ENCODE measurements at regions not wholly inside any gene's neighbourhood (a gene's known extent, or its start where the extent isn't known, plus 50 kb on each side); places are given as distances from the start of the nearest gene placed in this dataset.

DNA sequence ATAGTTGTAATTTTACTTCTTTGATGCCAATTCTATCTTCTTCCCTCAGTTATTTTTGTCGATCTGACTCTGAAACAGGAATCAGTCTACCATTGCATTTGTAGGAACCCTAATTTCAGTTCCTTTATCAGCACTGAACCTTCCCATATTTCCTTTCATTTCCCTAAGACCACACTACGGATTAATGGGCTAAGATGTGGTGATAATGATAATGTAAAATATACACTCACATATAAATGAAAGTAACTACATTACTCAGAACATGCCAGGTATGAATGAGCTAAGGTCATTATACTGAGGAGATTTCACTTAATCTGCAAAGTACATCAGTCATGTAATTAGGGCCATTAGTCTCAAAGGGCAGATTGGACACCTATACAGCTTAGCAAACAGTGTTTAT, 60.2 kb upstream of the RFC3 start:
- no peak for DNase-seq
- no peak overlapping the region for H3K27ac ChIP-seq (ENCODE audit: low read depth in 1 of 3, low read length in 2 of 3)
- no peaks in the 10 kb centered on the region for H3K4me1 ChIP-seq (ENCODE audit: control insufficient read depth in 3 of 3, insufficient read depth in 2 of 3, low read depth in 1 of 3, low read length in 2 of 3)
- H3K36me3 ChIP-seq (ENCODE audit: control insufficient read depth in 3 of 3, insufficient read depth in 2 of 3, low read depth in 1 of 3, low read length in 3 of 3), result no peaks in the 10 kb centered on the region
- no peaks in the 10 kb centered on the region for H3K27me3 ChIP-seq (ENCODE audit: control insufficient read depth in 3 of 3, insufficient read depth in 3 of 3, low read length in 3 of 3)
- H3K9me3 ChIP-seq (ENCODE audit: control insufficient read depth in 2 of 2, insufficient read depth in 1 of 2, low read depth in 1 of 2, low read length in 1 of 2), result no peaks in the 10 kb centered on the region
- H3K4me3 ChIP-seq (ENCODE audit: low read depth in 1 of 3, low read length in 3 of 3), result no peak overlapping the region
- FAIRE-seq, result no peak
- WGBS, 3 donors, result 47 to 61% (median 57%) methylated on average over 2 of the region's 2 CpGs

DNA sequence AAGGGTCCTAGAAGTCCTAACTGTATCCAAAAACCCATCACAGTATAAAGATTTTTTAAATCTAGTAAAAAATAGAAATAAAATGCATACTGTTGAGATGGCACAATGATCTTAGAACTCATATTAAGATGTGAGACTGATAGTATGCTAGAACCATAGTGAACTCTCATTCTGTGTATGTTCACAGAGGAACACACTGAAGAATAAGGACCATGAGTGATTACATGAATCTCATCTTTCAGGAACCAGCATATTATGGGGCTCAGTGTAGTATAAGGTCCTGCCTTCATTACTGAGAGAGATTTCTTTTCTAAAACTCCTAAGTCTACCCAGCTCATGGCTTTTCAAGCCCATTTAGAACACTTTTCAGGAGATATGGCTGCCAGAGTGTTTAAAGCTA, 59.8 kb upstream of the RFC3 start:
- Histone ChIP-seq H3K27ac (ENCODE audit: low read depth in 1 of 3, low read length in 2 of 3) (no peak overlapping the region), H3K4me1 (ENCODE audit: control insufficient read depth in 3 of 3, insufficient read depth in 2 of 3, low read depth in 1 of 3, low read length in 2 of 3) (no peaks in the 10 kb centered on the region), H3K36me3 (ENCODE audit: control insufficient read depth in 3 of 3, insufficient read depth in 2 of 3, low read depth in 1 of 3, low read length in 3 of 3) (no peaks in the 10 kb centered on the region), H3K27me3 (ENCODE audit: control insufficient read depth in 3 of 3, insufficient read depth in 3 of 3, low read length in 3 of 3) (no peaks in the 10 kb centered on the region), H3K9me3 (ENCODE audit: control insufficient read depth in 2 of 2, insufficient read depth in 1 of 2, low read depth in 1 of 2, low read length in 1 of 2) (no peaks in the 10 kb centered on the region), H3K4me3 (ENCODE audit: low read depth in 1 of 3, low read length in 3 of 3) (no peak overlapping the region)
- DNase-seq (no peak), FAIRE-seq (no peak)

DNA sequence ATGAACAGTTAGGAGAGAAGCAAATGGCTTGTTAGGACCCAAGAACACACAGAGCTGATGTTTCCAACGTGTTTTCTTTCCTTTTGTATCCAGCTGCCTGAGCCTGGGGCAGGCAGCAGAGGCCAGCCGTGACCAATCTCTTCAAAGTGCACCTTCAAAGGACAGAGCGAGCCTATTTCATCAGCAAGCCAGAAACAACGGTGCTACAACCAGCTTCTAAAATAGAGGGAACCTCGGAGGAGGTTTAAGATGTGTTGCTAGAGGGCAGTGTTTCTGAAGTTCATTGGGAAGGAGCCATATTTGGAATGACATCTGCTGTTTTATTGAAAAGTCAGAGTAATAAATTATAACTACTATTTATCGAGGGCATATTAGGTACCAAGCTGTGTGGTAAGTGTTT, 56.2 kb upstream of the RFC3 start:
- FAIRE-seq (no peak), DNase-seq (no peak)
- Histone ChIP-seq H3K27me3 (ENCODE audit: control insufficient read depth in 3 of 3, insufficient read depth in 3 of 3, low read length in 3 of 3) (no peaks in the 10 kb centered on the region), H3K9me3 (ENCODE audit: control insufficient read depth in 2 of 2, insufficient read depth in 1 of 2, low read depth in 1 of 2, low read length in 1 of 2) (no peaks in the 10 kb centered on the region), H3K4me3 (ENCODE audit: low read depth in 1 of 3, low read length in 3 of 3) (no peak overlapping the region), H3K27ac (ENCODE audit: low read depth in 1 of 3, low read length in 2 of 3) (no peak overlapping the region), H3K4me1 (ENCODE audit: control insufficient read depth in 3 of 3, insufficient read depth in 2 of 3, low read depth in 1 of 3, low read length in 2 of 3) (no peaks in the 10 kb centered on the region), H3K36me3 (ENCODE audit: control insufficient read depth in 3 of 3, insufficient read depth in 2 of 3, low read depth in 1 of 3, low read length in 3 of 3) (no peaks in the 10 kb centered on the region)
- WGBS, 3 donors, result 57 to 71% (median 66%) methylated on average over 6 of the region's 6 CpGs

DNA sequence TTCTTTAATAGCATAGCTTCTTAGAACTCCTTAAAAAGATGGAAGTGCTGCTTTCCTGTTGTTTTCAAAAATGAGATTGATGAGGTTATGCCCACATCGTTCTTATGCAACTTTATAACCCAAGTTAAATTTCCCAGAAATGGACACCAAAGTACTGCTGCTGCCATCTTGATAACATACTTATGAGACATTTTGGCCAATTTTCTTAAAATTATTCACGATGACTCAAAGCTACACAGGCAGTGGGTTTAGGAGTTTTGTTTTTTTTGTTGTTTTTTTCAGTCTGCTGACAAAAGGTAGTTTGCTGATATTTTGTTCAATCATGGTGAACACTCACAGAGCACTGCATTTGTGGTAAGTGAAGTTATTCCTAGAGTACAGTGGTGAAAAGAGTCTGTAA, 54.9 kb upstream of the RFC3 start:
- Histone ChIP-seq H3K27ac (ENCODE audit: low read depth in 1 of 3, low read length in 2 of 3) (no peak overlapping the region), H3K4me1 (ENCODE audit: control insufficient read depth in 3 of 3, insufficient read depth in 2 of 3, low read depth in 1 of 3, low read length in 2 of 3) (no peaks in the 10 kb centered on the region), H3K4me3 (ENCODE audit: low read depth in 1 of 3, low read length in 3 of 3) (no peak overlapping the region), H3K36me3 (ENCODE audit: control insufficient read depth in 3 of 3, insufficient read depth in 2 of 3, low read depth in 1 of 3, low read length in 3 of 3) (no peaks in the 10 kb centered on the region), H3K27me3 (ENCODE audit: control insufficient read depth in 3 of 3, insufficient read depth in 3 of 3, low read length in 3 of 3) (no peaks in the 10 kb centered on the region), H3K9me3 (ENCODE audit: control insufficient read depth in 2 of 2, insufficient read depth in 1 of 2, low read depth in 1 of 2, low read length in 1 of 2) (peaks cover 0 to 2% of the 10 kb centered on the region in 2 donors)
- no peak for DNase-seq
- 73 to 77% (median 75%) methylated on average over 2 of the region's 2 CpGs for WGBS, 3 donors
- FAIRE-seq, result no peak

- H3K4me1 ChIP-seq (ENCODE audit: control insufficient read depth in 3 of 3, insufficient read depth in 2 of 3, low read depth in 1 of 3, low read length in 2 of 3), result no peaks in the 10 kb centered on the region
- H3K27ac ChIP-seq (ENCODE audit: low read depth in 1 of 3, low read length in 2 of 3), result no peak overlapping the region
- DNase-seq (no peak), FAIRE-seq (no peak)
- H3K9me3 ChIP-seq (ENCODE audit: control insufficient read depth in 2 of 2, insufficient read depth in 1 of 2, low read depth in 1 of 2, low read length in 1 of 2), result peaks cover 0 to 2% of the 10 kb centered on the region in 2 donors
- H3K36me3 ChIP-seq (ENCODE audit: control insufficient read depth in 3 of 3, insufficient read depth in 2 of 3, low read depth in 1 of 3, low read length in 3 of 3), result no peaks in the 10 kb centered on the region
- 33 to 78% (median 59%) methylated on average over 3 of the region's 3 CpGs for WGBS, 3 donors
- H3K4me3 ChIP-seq (ENCODE audit: low read depth in 1 of 3, low read length in 3 of 3), result no peak overlapping the region
- no peaks in the 10 kb centered on the region for H3K27me3 ChIP-seq (ENCODE audit: control insufficient read depth in 3 of 3, insufficient read depth in 3 of 3, low read length in 3 of 3)
Observed at GRCh38 chr13:33764716-33765115, 53.2 kb upstream of the RFC3 start.

GRCh38 chr13:33766329-33767123, 51.4 kb upstream of the RFC3 start:
- no peaks in the 10 kb centered on the region for H3K27me3 ChIP-seq (ENCODE audit: control insufficient read depth in 3 of 3, insufficient read depth in 3 of 3, low read length in 3 of 3)
- no peak overlapping the region for H3K4me3 ChIP-seq (ENCODE audit: low read depth in 1 of 3, low read length in 3 of 3)
- DNase-seq (no peak), FAIRE-seq (no peak)
- no peak overlapping the region for H3K27ac ChIP-seq (ENCODE audit: low read depth in 1 of 3, low read length in 2 of 3)
- no peaks in the 10 kb centered on the region for H3K36me3 ChIP-seq (ENCODE audit: control insufficient read depth in 3 of 3, insufficient read depth in 2 of 3, low read depth in 1 of 3, low read length in 3 of 3)
- WGBS, 3 donors, result 89 to 92% (median 89%) methylated on average over 5 of the region's 5 CpGs
- H3K4me1 ChIP-seq (ENCODE audit: control insufficient read depth in 3 of 3, insufficient read depth in 2 of 3, low read depth in 1 of 3, low read length in 2 of 3), result no peaks in the 10 kb centered on the region
- H3K9me3 ChIP-seq (ENCODE audit: control insufficient read depth in 2 of 2, insufficient read depth in 1 of 2, low read depth in 1 of 2, low read length in 1 of 2), result peaks cover 0 to 2% of the 10 kb centered on the region in 2 donors

GRCh38 chr13:33767140-33767539, 50.8 kb upstream of the RFC3 start:
- FAIRE-seq (no peak), DNase-seq (no peak)
- H3K4me3 ChIP-seq (ENCODE audit: low read depth in 1 of 3, low read length in 3 of 3), result no peak overlapping the region
- H3K27ac ChIP-seq (ENCODE audit: low read depth in 1 of 3, low read length in 2 of 3), result no peak overlapping the region
- H3K4me1 ChIP-seq (ENCODE audit: control insufficient read depth in 3 of 3, insufficient read depth in 2 of 3, low read depth in 1 of 3, low read length in 2 of 3), result no peaks in the 10 kb centered on the region
- H3K9me3 ChIP-seq (ENCODE audit: control insufficient read depth in 2 of 2, insufficient read depth in 1 of 2, low read depth in 1 of 2, low read length in 1 of 2), result peaks cover 0 to 2% of the 10 kb centered on the region in 2 donors
- WGBS, 3 donors, result 83 to 87% (median 85%) methylated on average over 2 of the region's 2 CpGs
- H3K36me3 ChIP-seq (ENCODE audit: control insufficient read depth in 3 of 3, insufficient read depth in 2 of 3, low read depth in 1 of 3, low read length in 3 of 3), result no peaks in the 10 kb centered on the region
- no peaks in the 10 kb centered on the region for H3K27me3 ChIP-seq (ENCODE audit: control insufficient read depth in 3 of 3, insufficient read depth in 3 of 3, low read length in 3 of 3)

Data from small intestine (tissue), 7 donors.